DOHH2 (cell line): ENCODE measurements at regions not wholly inside any gene's neighbourhood (a gene's known extent, or its start where the extent isn't known, plus 50 kb on each side); places are given as distances from the start of the nearest gene placed in this dataset.

Experiments
- H3F3A ChIP-seq: fragments of 200-600 bp; sonication (generic), shearing (Covaris generic); 2 replicates; pipeline ENCODE4 v1.6.0; 2016; ENCODE audit warnings: antibody characterized with exemption, mild to moderate bottlenecking; ENCODE audit not compliant: control insufficient read depth, insufficient read depth
- H3K27ac ChIP-seq: fragments of 200-600 bp; sonication (generic); 2 replicates; pipeline ENCODE4 v1.5.1; 2014; ENCODE audit warnings: low read depth, mild to moderate bottlenecking, low read length, moderate library complexity
- H3K27me3 ChIP-seq: fragments of 200-600 bp; sonication (generic); 2 replicates; pipeline ENCODE4 v1.6.1; 2014; ENCODE audit warnings: mild to moderate bottlenecking, low read length, mixed read lengths; ENCODE audit not compliant: control insufficient read depth
- H3K36me3 ChIP-seq: fragments of 200-600 bp; sonication (generic); 2 replicates; pipeline ENCODE4 v1.6.1; 2014; ENCODE audit warnings: mild to moderate bottlenecking, low read length, moderate library complexity, mixed read lengths; ENCODE audit not compliant: control insufficient read depth
- H3K4me1 ChIP-seq: fragments of 200-600 bp; sonication (generic); 2 replicates; pipeline ENCODE4 v1.6.1; 2014; ENCODE audit warnings: mild to moderate bottlenecking, low read length, mixed read lengths; ENCODE audit not compliant: control insufficient read depth
- H3K4me2 ChIP-seq: fragments of 200-600 bp; sonication (generic); 2 replicates; pipeline ENCODE4 v1.6.0; 2014; ENCODE audit warnings: mild to moderate bottlenecking, low read length, moderate library complexity
- H3K4me3 ChIP-seq: fragments of 200-600 bp; sonication (generic); 2 replicates; pipeline ENCODE4 v1.5.1; 2014; ENCODE audit warnings: mild to moderate bottlenecking, low read length, mixed read lengths
- H3K79me2 ChIP-seq: fragments of 200-600 bp; sonication (generic); 2 replicates; pipeline ENCODE4 v1.6.1; 2014; ENCODE audit warnings: mild to moderate bottlenecking, low read length, mixed read lengths; ENCODE audit not compliant: control insufficient read depth
- H3K9me2 ChIP-seq: fragments of 200-600 bp; sonication (generic); replicated peaks from 2 replicates; pipeline ENCODE4 v1.6.1; 2014; ENCODE audit warnings: mild to moderate bottlenecking, low read length, mixed read lengths; ENCODE audit not compliant: control insufficient read depth
- H3K9me3 ChIP-seq: fragments of 200-600 bp; sonication (generic); 2 replicates; pipeline ENCODE4 v1.6.1; 2014; ENCODE audit warnings: antibody characterized with exemption, low read length, mixed read lengths; ENCODE audit not compliant: control insufficient read depth, insufficient read depth
- H4K20me1 ChIP-seq: fragments of 200-600 bp; sonication (generic); 2 replicates; pipeline ENCODE4 v1.6.0; 2014; ENCODE audit warnings: low read depth, mild to moderate bottlenecking, antibody characterized with exemption, low read length, moderate library complexity; ENCODE audit not compliant: control insufficient read depth, insufficient read depth
- EZH2phosphoT487 ChIP-seq: fragments of 200-600 bp; sonication (generic); IDR thresholded peaks from 2 replicates; pipeline ENCODE4 v1.6.1; 2017; ENCODE audit warnings: borderline replicate concordance, mild to moderate bottlenecking, antibody characterized with exemption, low read length, moderate library complexity, mixed read lengths
- TF ChIP-seq, protein P1 (sequence below): fragments of 200-600 bp; sonication (generic); IDR thresholded peaks from one replicate; pipeline ENCODE4 v1.5.1; 2014; ENCODE audit warnings: antibody characterized with exemption, mild to moderate bottlenecking, low read depth, low read length; ENCODE audit not compliant: poor library complexity, severe bottlenecking

GRCh38 chr5:97591781-97592180 is 408.7 kb upstream of the RIOK2 start:
- no peaks in the 10 kb centered on the region for H3K4me1 ChIP-seq
- no peak overlapping the region for H3K4me3 ChIP-seq
- H3K79me2 ChIP-seq = no peaks in the 10 kb centered on the region
- H3K27ac ChIP-seq = no peak overlapping the region
- no peaks in the 10 kb centered on the region for H4K20me1 ChIP-seq
- H3K27me3 ChIP-seq = no peaks in the 10 kb centered on the region
- no peaks in the 10 kb centered on the region for H3K9me3 ChIP-seq
- H3K36me3 ChIP-seq = no peaks in the 10 kb centered on the region
- no peak overlapping the region for H3K4me2 ChIP-seq
- no peaks in the 10 kb centered on the region for H3F3A ChIP-seq
- TF ChIP-seq, protein P1, sequence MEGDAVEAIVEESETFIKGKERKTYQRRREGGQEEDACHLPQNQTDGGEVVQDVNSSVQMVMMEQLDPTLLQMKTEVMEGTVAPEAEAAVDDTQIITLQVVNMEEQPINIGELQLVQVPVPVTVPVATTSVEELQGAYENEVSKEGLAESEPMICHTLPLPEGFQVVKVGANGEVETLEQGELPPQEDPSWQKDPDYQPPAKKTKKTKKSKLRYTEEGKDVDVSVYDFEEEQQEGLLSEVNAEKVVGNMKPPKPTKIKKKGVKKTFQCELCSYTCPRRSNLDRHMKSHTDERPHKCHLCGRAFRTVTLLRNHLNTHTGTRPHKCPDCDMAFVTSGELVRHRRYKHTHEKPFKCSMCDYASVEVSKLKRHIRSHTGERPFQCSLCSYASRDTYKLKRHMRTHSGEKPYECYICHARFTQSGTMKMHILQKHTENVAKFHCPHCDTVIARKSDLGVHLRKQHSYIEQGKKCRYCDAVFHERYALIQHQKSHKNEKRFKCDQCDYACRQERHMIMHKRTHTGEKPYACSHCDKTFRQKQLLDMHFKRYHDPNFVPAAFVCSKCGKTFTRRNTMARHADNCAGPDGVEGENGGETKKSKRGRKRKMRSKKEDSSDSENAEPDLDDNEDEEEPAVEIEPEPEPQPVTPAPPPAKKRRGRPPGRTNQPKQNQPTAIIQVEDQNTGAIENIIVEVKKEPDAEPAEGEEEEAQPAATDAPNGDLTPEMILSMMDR = no peak
- TF ChIP-seq EZH2phosphoT487 = no peak
- H3K9me2 ChIP-seq = no peaks in the 10 kb centered on the region

DNA sequence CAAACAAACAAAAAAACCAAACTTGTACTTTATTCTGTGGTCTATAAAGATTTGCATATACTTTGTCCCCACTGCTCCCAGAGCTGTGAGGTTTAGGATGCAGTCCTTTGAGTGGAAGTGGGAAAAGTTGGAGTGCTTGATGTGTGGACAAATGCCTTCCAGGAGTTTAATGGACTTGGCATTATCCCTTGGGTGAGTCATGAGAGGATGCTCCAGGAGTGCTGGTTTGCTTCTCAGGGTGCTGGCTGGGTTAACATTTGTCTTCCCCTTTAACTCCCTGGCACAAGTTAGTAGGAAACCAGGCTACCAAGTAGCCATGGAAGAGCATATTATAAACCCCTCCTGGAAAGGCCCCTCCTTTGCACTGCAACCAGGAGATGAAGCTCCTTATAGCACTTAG is 417.4 kb upstream of the RIOK2 start:
- Histone ChIP-seq H3K27ac (no peak overlapping the region), H3K9me3 (no peaks in the 10 kb centered on the region), H3K4me2 (no peak overlapping the region), H3K4me1 (no peaks in the 10 kb centered on the region), H4K20me1 (no peaks in the 10 kb centered on the region), H3K79me2 (no peaks in the 10 kb centered on the region), H3F3A (no peaks in the 10 kb centered on the region), H3K27me3 (no peaks in the 10 kb centered on the region), H3K36me3 (no peaks in the 10 kb centered on the region), H3K9me2 (no peaks in the 10 kb centered on the region), H3K4me3 (no peak overlapping the region)
- TF ChIP-seq, protein P1 = no peak
- TF ChIP-seq EZH2phosphoT487 = no peak

DNA sequence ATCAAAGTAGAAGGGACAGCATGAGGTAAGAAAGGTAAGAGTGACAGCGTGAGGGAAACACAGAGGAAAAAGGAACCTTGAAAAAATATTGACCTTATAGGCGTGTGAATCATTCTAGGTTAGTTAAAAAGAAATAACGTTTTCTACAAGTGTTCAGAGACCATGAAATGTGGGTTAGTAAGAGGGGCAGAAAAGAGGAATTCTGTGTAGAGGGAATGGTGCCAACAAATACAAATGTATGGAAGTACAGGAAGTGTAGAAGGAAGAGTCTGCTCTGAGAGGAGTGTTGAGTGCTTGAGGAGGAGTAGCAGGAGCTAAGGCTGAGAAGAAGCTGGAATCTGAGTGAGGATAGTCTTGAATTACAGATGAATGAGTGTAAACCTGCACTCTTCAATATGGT is 418.6 kb upstream of the RIOK2 start:
- Histone ChIP-seq H3K9me2 (no peaks in the 10 kb centered on the region), H3K79me2 (no peaks in the 10 kb centered on the region), H3K4me2 (no peak overlapping the region), H3K27ac (no peak overlapping the region), H3F3A (no peaks in the 10 kb centered on the region), H3K36me3 (no peaks in the 10 kb centered on the region), H3K4me1 (no peaks in the 10 kb centered on the region), H3K9me3 (no peaks in the 10 kb centered on the region), H4K20me1 (no peaks in the 10 kb centered on the region), H3K4me3 (no peak overlapping the region), H3K27me3 (no peaks in the 10 kb centered on the region)
- TF ChIP-seq, protein P1 = no peak
- no peak for TF ChIP-seq EZH2phosphoT487

DNA sequence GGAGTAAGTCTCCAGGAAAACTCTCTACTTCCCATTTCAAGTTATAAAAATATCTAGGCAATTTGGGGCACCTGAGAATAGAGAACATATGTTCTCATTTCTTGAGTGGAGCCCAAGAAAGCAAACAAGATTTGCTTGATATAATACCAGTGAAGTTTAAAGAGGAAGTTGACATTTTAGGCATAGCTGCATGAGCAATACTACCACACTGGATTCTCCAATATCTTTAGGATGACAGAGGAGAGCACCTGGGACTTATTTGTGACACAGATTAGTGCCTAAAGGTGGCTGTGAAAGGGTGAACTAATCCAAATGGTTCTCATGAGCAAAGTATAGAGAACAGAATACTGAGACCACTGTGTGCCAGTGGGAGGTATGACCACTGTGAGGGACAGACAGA is 423.5 kb upstream of the RIOK2 start:
- no peaks in the 10 kb centered on the region for H3F3A ChIP-seq
- no peaks in the 10 kb centered on the region for H3K9me3 ChIP-seq
- TF ChIP-seq EZH2phosphoT487 = no peak
- TF ChIP-seq, protein P1 = no peak
- no peaks in the 10 kb centered on the region for H3K4me1 ChIP-seq
- H3K27me3 ChIP-seq = no peaks in the 10 kb centered on the region
- no peak overlapping the region for H3K4me3 ChIP-seq
- no peaks in the 10 kb centered on the region for H3K79me2 ChIP-seq
- H4K20me1 ChIP-seq = no peaks in the 10 kb centered on the region
- H3K9me2 ChIP-seq = no peaks in the 10 kb centered on the region
- H3K27ac ChIP-seq = no peak overlapping the region
- no peak overlapping the region for H3K4me2 ChIP-seq
- H3K36me3 ChIP-seq = no peaks in the 10 kb centered on the region
